ENCODE measurements at regions not wholly inside any gene's neighbourhood (a gene's known extent, or its start where the extent isn't known, plus 50 kb on each side); places are given as distances from the start of the nearest gene placed in this dataset.
"Not testable (repeated sequence)": the region's sequence is repeated elsewhere in the genome, so short reads cannot be mapped to it uniquely, and the experiment has no call there.

GRCh38 chr6:121731381-121731780 lies 295.9 kb downstream of the GJA1 start:
- intact Hi-C loops (cut with micrococcal nuclease): no loop called here
- no peak for TF ChIP-seq CTCF (IDR thresholded peaks at IDR 0.05)
- POLR2A ChIA-PET: no interaction called here
- no peak for DNase-seq
- Mint-ChIP-seq H3K4me3 (no peak overlapping the region), H3K27ac (no peak overlapping the region), H3K27me3 (no peaks in the 10 kb centered on the region), H3K36me3 (ENCODE audit: low read depth) (no peaks in the 10 kb centered on the region), H3K9me3 (peaks cover 2% of the 10 kb centered on the region), H3K4me1 (no peaks in the 10 kb centered on the region)
- CTCF ChIA-PET: no interaction called here
- no peak for ATAC-seq (ENCODE audit: low read depth)

GRCh38 chr6:121732641-121733040 lies 297.2 kb downstream of the GJA1 start:
- ATAC-seq (ENCODE audit: low read depth) (no peak), DNase-seq (no peak)
- H3K4me1 Mint-ChIP-seq: no peaks in the 10 kb centered on the region
- CTCF ChIA-PET: no interaction called here
- POLR2A ChIA-PET: no interaction called here
- intact Hi-C loops (cut with micrococcal nuclease): no loop called here
- no peak overlapping the region for H3K27ac Mint-ChIP-seq
- peaks cover 2% of the 10 kb centered on the region for H3K9me3 Mint-ChIP-seq
- H3K4me3 Mint-ChIP-seq: no peak overlapping the region
- TF ChIP-seq CTCF (IDR thresholded peaks at IDR 0.05): no peak
- no peaks in the 10 kb centered on the region for H3K36me3 Mint-ChIP-seq (ENCODE audit: low read depth)
- no peaks in the 10 kb centered on the region for H3K27me3 Mint-ChIP-seq

- Mint-ChIP-seq H3K36me3 (ENCODE audit: low read depth) (no peaks in the 10 kb centered on the region), H3K27ac (no peak overlapping the region), H3K4me3 (no peak overlapping the region), H3K9me3 (peaks cover 2% of the 10 kb centered on the region), H3K27me3 (no peaks in the 10 kb centered on the region), H3K4me1 (no peaks in the 10 kb centered on the region)
- CTCF ChIA-PET: no interaction called here
- intact Hi-C loops (cut with micrococcal nuclease): no loop called here
- no peak for TF ChIP-seq CTCF (IDR thresholded peaks at IDR 0.05)
- POLR2A ChIA-PET: no interaction called here
- ATAC-seq (ENCODE audit: low read depth): no peak
- no peak for DNase-seq
Observed at GRCh38 chr6:121733234-121733633, 297.8 kb downstream of the GJA1 start.

GRCh38 chr6:121740188-121740587 lies 304.7 kb downstream of the GJA1 start:
- H3K27me3 Mint-ChIP-seq; DNase-seq; ATAC-seq (ENCODE audit: low read depth); POLR2A ChIA-PET; H3K27ac Mint-ChIP-seq; CTCF ChIA-PET; H3K4me3 Mint-ChIP-seq; intact Hi-C loops (cut with micrococcal nuclease); H3K9me3 Mint-ChIP-seq; H3K4me1 Mint-ChIP-seq; H3K36me3 Mint-ChIP-seq (ENCODE audit: low read depth): not testable (repeated sequence)

- no peaks in the 10 kb centered on the region for H3K36me3 Mint-ChIP-seq (ENCODE audit: low read depth)
- H3K27ac Mint-ChIP-seq: no peak overlapping the region
- CTCF ChIA-PET: no interaction called here
- DNase-seq (no peak), ATAC-seq (ENCODE audit: low read depth) (no peak)
- TF ChIP-seq CTCF (IDR thresholded peaks at IDR 0.05): no peak
- H3K9me3 Mint-ChIP-seq: no peaks in the 10 kb centered on the region
- H3K4me3 Mint-ChIP-seq: no peak overlapping the region
- H3K4me1 Mint-ChIP-seq: no peaks in the 10 kb centered on the region
- no peaks in the 10 kb centered on the region for H3K27me3 Mint-ChIP-seq
- intact Hi-C loops (cut with micrococcal nuclease): no loop called here
- POLR2A ChIA-PET: no interaction called here
Observed at GRCh38 chr6:121743691-121744090, 308.2 kb downstream of the GJA1 start.

GRCh38 chr6:121748376-121748775 lies 312.9 kb downstream of the GJA1 start:
- H3K9me3 Mint-ChIP-seq: peaks cover 3% of the 10 kb centered on the region
- POLR2A ChIA-PET: no interaction called here
- H3K4me1 Mint-ChIP-seq: no peaks in the 10 kb centered on the region
- CTCF ChIA-PET: no interaction called here
- ATAC-seq (ENCODE audit: low read depth) (no peak), DNase-seq (no peak)
- no peaks in the 10 kb centered on the region for H3K27me3 Mint-ChIP-seq
- H3K36me3 Mint-ChIP-seq (ENCODE audit: low read depth): no peaks in the 10 kb centered on the region
- intact Hi-C loops (cut with micrococcal nuclease): no loop called here
- no peak overlapping the region for H3K27ac Mint-ChIP-seq
- no peak for TF ChIP-seq CTCF (IDR thresholded peaks at IDR 0.05)
- H3K4me3 Mint-ChIP-seq: no peak overlapping the region

All from activated B cell treated with CpG ODN at 0.5 μM for 24 hours (primary cell).